ENCODE measurements at regions not wholly inside any gene's neighbourhood (a gene's known extent, or its start where the extent isn't known, plus 50 kb on each side); places are given as distances from the start of the nearest gene placed in this dataset.
"Not testable (repeated sequence)": the region's sequence is repeated elsewhere in the genome, so short reads cannot be mapped to it uniquely, and the experiment has no call there.

DNA sequence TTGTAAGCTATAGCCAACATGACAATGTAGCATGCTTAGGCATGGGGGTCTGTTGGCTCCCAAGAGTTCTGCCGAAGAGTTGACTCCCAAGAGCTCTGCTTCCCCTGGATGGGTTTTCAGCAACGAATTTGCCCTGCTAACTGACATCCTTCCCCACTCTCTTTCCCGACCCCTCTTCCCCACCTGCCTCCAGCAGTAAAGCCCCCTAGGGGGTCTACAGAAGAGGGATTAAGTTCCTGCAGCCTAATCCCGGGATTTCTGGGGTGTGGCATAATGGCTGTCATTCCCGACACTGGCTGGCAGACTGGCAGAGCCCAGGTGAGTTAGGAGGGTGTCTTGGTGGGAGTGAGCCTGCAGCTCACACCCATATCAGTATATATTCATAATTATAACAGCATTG is 121.0 kb upstream of the ZNF184 start:
- in situ Hi-C loops (cut with HindIII; ENCODE audit: low sequenced_read_pairs), result no loop called here

- in situ Hi-C loops (cut with HindIII; ENCODE audit: low sequenced_read_pairs), result no loop called here
Observed at GRCh38 chr6:27593200-27593818, 120.4 kb upstream of the ZNF184 start.

GRCh38 chr6:27592481-27593199 is 119.7 kb upstream of the ZNF184 start:
- in situ Hi-C loops (cut with HindIII; ENCODE audit: low sequenced_read_pairs), result no loop called here

DNA sequence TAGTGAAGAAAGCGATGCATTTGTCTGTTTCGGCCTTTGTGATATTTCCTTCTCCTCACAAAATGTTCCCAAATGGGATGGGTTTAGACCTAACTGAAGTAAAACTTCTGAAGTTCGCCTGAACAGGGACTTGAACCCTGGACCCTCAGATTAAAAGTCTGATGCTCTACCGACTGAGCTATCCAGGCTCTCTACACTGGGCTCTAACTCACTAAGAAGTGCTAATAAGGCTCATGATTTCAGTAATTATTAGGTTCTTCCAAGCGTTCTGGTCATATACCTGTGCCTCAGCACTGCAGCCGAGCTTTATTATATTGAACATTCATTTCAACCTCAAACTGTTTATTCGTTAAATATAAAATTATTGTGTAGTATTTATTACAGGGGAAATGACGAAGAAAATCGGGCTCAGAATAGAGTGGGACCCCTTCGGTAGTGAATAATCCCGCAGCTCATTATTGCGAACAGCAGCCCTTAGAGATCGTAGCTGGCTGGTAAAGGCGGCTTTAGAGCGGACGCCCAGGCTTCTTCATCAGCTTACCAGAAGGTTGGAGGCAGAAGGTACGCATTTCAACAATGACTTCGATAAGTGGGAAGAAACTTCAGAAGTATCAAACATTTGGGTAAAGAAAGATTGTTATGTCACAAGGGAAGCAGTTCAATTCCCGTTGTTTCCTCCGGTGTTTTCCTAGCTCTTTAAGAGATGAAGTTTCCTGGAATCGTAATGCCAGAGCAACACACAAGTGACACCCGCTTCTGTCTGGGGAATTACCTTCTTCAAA is 119.0 kb upstream of the ZNF184 start:
- in situ Hi-C loops (cut with HindIII; ENCODE audit: low sequenced_read_pairs), result no loop called here

GRCh38 chr6:27585316-27585715 is 112.4 kb upstream of the ZNF184 start:
- in situ Hi-C loops (cut with HindIII; ENCODE audit: low sequenced_read_pairs), result not testable (repeated sequence)

GRCh38 chr6:27584326-27584725 is 111.4 kb upstream of the ZNF184 start:
- in situ Hi-C loops (cut with HindIII; ENCODE audit: low sequenced_read_pairs), result no loop called here

DNA sequence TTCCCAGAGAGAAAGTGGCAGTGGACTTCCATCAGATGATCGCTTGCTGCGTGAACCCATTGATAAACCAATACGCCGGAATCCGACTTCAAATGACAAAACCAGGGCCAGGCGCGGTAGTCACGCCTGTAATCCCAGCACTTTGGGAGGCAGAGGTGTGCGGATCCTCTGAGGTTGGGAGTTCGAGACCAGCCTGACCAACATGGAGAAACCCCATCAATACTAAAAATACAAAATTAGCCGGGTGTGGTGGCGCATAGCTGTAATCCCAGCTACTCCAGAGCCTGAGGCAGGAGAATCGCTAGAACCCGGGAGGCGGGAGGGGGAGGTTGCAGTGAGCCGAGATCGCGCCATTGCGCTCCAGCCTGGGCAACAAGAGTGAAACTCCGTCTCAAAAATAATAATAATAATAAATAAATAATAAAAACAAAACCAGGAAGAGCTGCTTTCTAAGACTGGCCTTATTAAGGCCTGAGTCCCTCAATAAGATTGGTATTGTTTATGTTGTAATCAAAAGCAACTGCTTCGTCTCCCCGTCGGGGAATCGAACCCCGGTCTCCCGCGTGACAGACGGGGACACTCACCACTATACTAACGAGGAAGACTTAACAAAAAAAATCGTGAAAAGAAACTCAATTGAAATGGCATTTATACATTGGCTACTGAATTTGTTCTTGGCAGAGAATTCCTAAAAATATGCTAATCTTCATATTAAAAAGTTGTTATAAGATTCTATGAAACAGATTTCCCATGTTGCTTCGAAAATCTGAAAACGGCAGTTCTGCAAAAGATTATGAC is 110.2 kb upstream of the ZNF184 start:
- in situ Hi-C loops (cut with HindIII; ENCODE audit: low sequenced_read_pairs), result no loop called here

DNA sequence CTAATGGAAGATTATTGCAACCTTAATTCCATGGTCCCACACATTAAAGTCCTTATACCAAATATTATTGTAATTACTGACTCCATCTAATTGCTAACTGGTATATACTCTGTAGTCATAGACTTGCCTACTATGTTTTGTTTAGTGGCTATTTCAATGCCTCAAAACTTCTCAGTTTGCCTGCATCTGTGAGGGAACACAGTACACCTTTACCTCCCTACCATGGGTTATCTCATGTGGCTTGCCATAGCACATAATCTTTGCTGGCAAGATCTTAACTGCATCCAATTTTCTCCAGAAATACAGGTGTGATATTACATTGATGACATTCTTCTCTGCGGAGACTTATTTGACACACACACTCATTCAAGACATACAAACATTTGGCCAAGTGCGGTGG is 107.1 kb upstream of the ZNF184 start:
- in situ Hi-C loops (cut with HindIII; ENCODE audit: low sequenced_read_pairs), result no loop called here

GRCh38 chr6:27577922-27578321 is 105.0 kb upstream of the ZNF184 start:
- in situ Hi-C loops (cut with HindIII; ENCODE audit: low sequenced_read_pairs), result no loop called here

- in situ Hi-C loops (cut with HindIII; ENCODE audit: low sequenced_read_pairs), result no loop called here
Observed at GRCh38 chr6:27575594-27576361, 102.9 kb upstream of the ZNF184 start.

- in situ Hi-C loops (cut with HindIII; ENCODE audit: low sequenced_read_pairs), result no loop called here
Observed at GRCh38 chr6:27568226-27568897, 95.5 kb upstream of the ZNF184 start.

GRCh38 chr6:27565839-27566779 is 93.2 kb upstream of the ZNF184 start:
- in situ Hi-C loops (cut with HindIII; ENCODE audit: low sequenced_read_pairs), result no loop called here

- in situ Hi-C loops (cut with HindIII; ENCODE audit: low sequenced_read_pairs), result no loop called here
Observed at GRCh38 chr6:27562027-27562410, 89.1 kb upstream of the ZNF184 start.

DNA sequence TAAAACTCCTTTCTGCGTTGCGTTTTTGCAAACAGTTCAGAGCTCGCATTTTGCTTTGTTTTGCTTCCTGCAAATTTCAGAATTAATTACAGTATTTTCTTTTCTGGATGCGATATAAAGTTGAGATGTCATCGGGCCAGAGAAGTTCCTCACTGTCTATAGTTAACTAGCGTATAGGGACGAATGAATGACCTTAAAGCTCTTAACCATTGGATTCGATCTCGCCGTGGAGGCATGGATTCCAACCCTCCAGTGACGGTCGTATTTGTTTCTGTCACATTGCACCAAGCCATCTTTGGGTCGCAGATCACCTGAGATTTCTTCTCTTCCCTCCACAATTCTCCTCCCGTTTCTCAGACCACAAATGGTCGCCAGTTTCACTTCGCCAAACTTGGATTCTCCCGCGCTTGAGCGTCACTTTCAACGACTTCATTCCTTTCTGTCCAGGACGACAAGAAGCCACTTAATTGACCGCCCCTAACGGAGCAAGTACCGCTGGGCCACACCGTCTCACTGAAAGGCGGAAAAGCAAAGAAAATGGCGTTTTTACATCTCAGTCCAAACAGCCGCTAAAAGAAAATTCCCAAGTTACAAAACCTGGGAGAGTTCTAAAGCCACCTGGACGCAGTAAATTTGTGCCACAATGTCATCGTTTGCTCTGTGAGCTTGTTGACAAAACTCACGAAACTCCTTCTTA is 85.3 kb upstream of the ZNF184 start:
- in situ Hi-C loops (cut with HindIII; ENCODE audit: low sequenced_read_pairs), result no loop called here

DNA sequence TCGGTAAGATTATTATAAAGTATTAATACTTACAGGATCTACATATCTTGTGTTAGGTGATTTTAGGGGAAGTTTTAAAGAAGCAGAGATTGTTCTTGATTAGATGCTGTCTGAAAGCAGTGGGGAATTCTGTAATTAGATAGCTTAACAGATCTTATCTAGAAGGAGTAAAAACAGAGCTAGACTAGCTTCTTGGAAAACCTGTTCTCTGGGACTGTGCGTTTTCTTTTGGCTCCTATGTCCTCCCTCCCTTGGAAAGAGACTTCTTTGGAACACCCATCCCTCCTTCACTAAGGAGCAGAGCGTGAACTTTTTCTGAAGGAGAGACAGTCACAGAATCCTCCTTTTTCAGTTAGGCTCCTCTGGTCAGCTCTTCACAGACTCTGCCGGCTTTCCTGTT is 83.5 kb upstream of the ZNF184 start:
- in situ Hi-C loops (cut with HindIII; ENCODE audit: low sequenced_read_pairs), result no loop called here

GRCh38 chr6:27553123-27553904 is 80.4 kb upstream of the ZNF184 start:
- in situ Hi-C loops (cut with HindIII; ENCODE audit: low sequenced_read_pairs), result no loop called here

DNA sequence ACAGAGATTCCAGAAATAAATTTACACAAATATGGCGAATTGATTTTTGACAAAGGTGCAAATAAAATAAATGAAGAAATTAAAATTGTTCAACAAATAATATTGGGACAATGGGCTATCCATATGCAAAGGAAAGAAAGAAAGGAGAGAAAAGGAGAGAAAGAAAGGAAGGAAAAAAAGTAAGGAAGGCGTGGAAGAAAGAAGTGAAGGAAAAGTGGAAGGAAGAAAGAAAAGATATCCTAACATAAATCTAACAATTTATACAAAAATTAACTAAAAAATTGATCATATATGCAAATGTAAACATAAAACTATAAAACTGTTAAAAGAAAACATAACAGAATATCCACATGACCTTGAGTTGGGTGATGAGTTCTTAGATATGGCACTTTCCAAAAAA is 78.7 kb upstream of the ZNF184 start:
- in situ Hi-C loops (cut with HindIII; ENCODE audit: low sequenced_read_pairs), result no loop called here
